Transverse colon (tissue), 4 donors: ENCODE measurements at regions not wholly inside any gene's neighbourhood (a gene's known extent, or its start where the extent isn't known, plus 50 kb on each side); places are given as distances from the start of the nearest gene placed in this dataset.

Experiments used
- DNase-seq: peaks from one replicate; pipeline ENCODE4 v3.0.0-alpha.2; 2019
- H3K27ac ChIP-seq, 4 donors: fragments of 200-600 bp; sonication (generic); 2 replicates each; pipeline ENCODE4 v1.5.1; 2016 to 2018; ENCODE audit warnings: inconsistent platforms in 4 of 4
- H3K27me3 ChIP-seq: fragments of 200-600 bp; sonication (generic); 2 replicates; pipeline ENCODE4 v1.5.1; 2017; ENCODE audit warnings: inconsistent platforms
- H3K36me3 ChIP-seq, 4 donors: fragments of 200-600 bp; sonication (generic); 2 replicates each; pipeline ENCODE4 v1.5.1; 2017 to 2019; ENCODE audit warnings: inconsistent platforms in 4 of 4
- H3K4me1 ChIP-seq, 4 donors: fragments of 200-600 bp; sonication (generic); 2 replicates each; pipeline ENCODE4 v1.5.1; 2017 to 2020; ENCODE audit warnings: inconsistent platforms in 4 of 4
- H3K4me3 ChIP-seq, 4 donors: fragments of 200-600 bp; sonication (generic); 1 replicate in 1 of 4; 2 replicates in 3 of 4; pipeline versions ENCODE4 v1.5.1 to v1.6.1; 2017 to 2019; ENCODE audit warnings: inconsistent platforms in 4 of 4
- H3K9me3 ChIP-seq, 2 donors: fragments of 200-600 bp; sonication (generic); 2 replicates each; pipeline ENCODE4 v1.5.1; 2017 to 2019; ENCODE audit warnings: inconsistent platforms in 2 of 2
- EP300 ChIP-seq: sonication (generic); formaldehyde crosslinking; IDR thresholded peaks from one replicate; pipeline ENCODE4 v1.6.1; 2017; ENCODE audit warnings: antibody characterized with exemption, low read depth
- POLR2A ChIP-seq: fragments of 450-650 bp; IDR thresholded peaks from one replicate; pipeline ENCODE4 v1.6.1; 2016; ENCODE audit warnings: antibody characterized with exemption, mild to moderate bottlenecking, moderate library complexity
- POLR2AphosphoS5 ChIP-seq, 3 donors: sonication (generic); formaldehyde crosslinking; IDR thresholded peaks; one replicate each; pipeline ENCODE4 v1.6.1; 2016; ENCODE audit warnings: antibody characterized with exemption in 3 of 3
- WGBS, 2 donors: methylation state at CpG; one replicate each; pipeline ENCODE4 v1.1.5; 2018; ENCODE audit warnings: low coverage in 1 of 2; 5-methylcytosine and 5-hydroxymethylcytosine counted together
- in situ Hi-C, 4 donors: fragments of 200-750 bp; cut with MboI; loops; one replicate each; pipeline versions ENCODE4 v1.15.0 to v1.15.1; 2017; ENCODE audit warnings: low sequenced_read_pairs in 3 of 4, low pct_ligation_motif_present in 1 of 4, low pct_unique_long_range_greater_than_20kb in 1 of 4
- intact Hi-C: fragments of 100-400 bp; cut with DNase I; formaldehyde crosslinking; loops from one replicate; pipeline ENCODE4 v1.15.1; 2023; ENCODE audit warnings: low total_unique reads
- TF ChIP-seq, protein P1 (sequence below), 5 experiments: fragments of 200-600 bp in 3 of 5; fragments of 450-650 bp in 2 of 5; sonication (generic) in 3 of 5; IDR thresholded peaks; 1 replicate in 2 of 5; 2 replicates in 3 of 5; pipeline ENCODE4 v1.5.1; 2016 to 2017; ENCODE audit warnings: antibody characterized with exemption in 5 of 5, inconsistent platforms in 3 of 5, mild to moderate bottlenecking in 2 of 5, moderate library complexity in 1 of 5

DNA sequence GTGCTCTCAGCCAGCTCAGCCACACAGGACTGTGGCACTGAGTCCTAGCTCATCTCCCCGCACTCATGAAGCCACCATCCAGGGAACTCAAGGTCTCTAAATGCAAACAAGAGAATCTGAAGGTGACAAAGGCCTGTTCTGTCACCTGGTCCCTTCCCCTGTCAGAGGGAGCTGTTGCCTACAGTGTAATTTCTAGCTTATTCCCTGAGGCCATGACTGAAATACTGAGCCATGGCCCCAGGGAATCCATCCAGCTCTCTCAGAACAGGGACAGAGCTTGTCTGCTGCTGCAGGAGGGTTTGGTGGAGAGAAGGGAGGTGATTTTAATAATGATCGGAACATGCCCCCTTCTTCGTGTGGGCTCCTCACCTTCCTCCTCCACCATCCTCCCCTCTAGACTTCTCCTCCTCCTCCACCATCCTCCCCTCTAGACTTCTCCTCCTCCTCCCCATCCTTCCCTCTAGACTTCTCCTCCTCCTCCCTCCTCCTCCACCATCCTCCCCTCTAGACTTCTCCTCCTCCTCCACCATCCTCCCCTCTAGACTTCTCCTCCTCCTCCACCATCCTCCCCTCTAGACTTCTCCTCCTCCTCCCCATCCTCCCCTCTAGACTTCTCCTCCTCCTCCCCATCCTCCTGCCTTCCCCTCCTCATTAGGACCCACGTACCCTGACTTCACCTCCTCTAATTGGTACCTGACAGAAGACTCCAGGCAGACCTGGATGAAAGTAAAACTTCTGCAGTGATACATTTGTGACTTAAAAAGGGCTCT, 338.0 kb upstream of the MKI67 start:
- H3K36me3 ChIP-seq: no peaks in the 10 kb centered on the region
- no peaks in the 10 kb centered on the region for H3K27me3 ChIP-seq
- no peaks in the 10 kb centered on the region for H3K4me1 ChIP-seq
- H3K27ac ChIP-seq: no peak overlapping the region
- DNase-seq: peak; percentile 29
- in situ Hi-C loops (no loop called here), intact Hi-C loops (no loop called here)
- H3K9me3 ChIP-seq: peaks cover 0 to 3% of the 10 kb centered on the region in 2 donors
- 57 to 86% methylated on average over 1 to 4 of the region's 4 CpGs for WGBS, 2 donors
- TF ChIP-seq POLR2A (no peak), POLR2AphosphoS5 (IDR thresholded peaks at IDR 0.05) (no peak), EP300 (no peak)
- TF ChIP-seq, protein P1, sequence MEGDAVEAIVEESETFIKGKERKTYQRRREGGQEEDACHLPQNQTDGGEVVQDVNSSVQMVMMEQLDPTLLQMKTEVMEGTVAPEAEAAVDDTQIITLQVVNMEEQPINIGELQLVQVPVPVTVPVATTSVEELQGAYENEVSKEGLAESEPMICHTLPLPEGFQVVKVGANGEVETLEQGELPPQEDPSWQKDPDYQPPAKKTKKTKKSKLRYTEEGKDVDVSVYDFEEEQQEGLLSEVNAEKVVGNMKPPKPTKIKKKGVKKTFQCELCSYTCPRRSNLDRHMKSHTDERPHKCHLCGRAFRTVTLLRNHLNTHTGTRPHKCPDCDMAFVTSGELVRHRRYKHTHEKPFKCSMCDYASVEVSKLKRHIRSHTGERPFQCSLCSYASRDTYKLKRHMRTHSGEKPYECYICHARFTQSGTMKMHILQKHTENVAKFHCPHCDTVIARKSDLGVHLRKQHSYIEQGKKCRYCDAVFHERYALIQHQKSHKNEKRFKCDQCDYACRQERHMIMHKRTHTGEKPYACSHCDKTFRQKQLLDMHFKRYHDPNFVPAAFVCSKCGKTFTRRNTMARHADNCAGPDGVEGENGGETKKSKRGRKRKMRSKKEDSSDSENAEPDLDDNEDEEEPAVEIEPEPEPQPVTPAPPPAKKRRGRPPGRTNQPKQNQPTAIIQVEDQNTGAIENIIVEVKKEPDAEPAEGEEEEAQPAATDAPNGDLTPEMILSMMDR (IDR thresholded peaks at IDR 0.05): no peak
- H3K4me3 ChIP-seq: no peak overlapping the region

DNA sequence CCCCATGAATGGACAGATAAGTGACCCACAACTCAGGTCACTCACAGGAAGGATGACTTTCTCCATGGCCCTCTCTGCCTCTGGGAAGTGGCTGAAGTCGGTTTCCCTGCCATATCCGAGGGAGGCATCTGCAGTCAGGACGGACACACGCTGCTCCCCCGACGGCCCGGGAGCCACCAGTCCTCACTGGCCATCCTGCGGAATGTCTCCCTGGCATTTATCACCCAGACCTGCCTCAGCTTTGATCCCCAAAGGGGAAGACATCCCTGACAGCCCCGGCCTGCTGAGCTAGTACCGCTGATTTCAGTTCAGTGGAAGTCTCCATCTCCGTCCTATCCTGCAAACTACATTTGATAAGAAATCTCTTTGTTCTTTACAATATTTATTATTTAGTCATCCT, 339.5 kb upstream of the MKI67 start:
- no peak for TF ChIP-seq POLR2A
- in situ Hi-C loops: no loop called here

DNA sequence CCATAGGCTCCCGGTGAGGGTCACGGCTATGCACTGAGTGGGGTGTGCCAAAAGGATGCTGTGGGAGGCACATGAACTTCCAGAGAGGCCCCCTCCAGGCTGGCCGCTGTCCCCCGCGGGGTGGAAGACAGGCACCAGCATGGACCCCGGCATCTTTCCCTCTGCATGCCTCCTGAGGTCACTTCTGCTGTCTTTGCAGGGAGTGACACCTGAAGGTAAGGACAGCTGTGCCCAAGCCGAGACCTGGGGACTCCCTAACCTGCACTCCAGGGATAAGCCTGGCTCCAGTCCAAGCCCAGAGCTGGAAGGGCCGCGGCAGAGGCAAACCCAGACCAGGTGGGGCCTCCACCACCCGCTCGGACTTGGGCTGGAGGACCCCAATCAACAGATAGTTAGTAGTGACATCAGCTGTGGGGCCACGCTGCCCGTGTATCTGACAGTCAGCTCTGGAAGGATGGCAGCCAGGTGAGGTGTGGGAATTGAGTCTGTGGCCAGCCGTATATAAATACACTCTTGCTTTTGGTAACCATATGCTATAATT, 340.7 kb upstream of the MKI67 start:
- Histone ChIP-seq H3K4me3 (no peak overlapping the region), H3K9me3 (peaks cover 0 to 3% of the 10 kb centered on the region in 2 donors), H3K36me3 (no peaks in the 10 kb centered on the region), H3K4me1 (no peaks in the 10 kb centered on the region), H3K27ac (no peak overlapping the region), H3K27me3 (no peaks in the 10 kb centered on the region)
- intact Hi-C loops: no loop called here
- 86% methylated on average over 14 of the region's 14 CpGs; no CpG with 5 or more reads in 1 of the 2 donors for WGBS, 2 donors
- TF ChIP-seq, protein P1 (IDR thresholded peaks at IDR 0.05): no peak
- no peak for TF ChIP-seq POLR2AphosphoS5 (IDR thresholded peaks at IDR 0.05)
- in situ Hi-C loops: no loop called here
- no peak for DNase-seq

More for the DNA sequence above, 339.5 kb upstream of the MKI67 start:
- Histone ChIP-seq H3K4me1 (no peaks in the 10 kb centered on the region), H3K9me3 (peaks cover 0 to 3% of the 10 kb centered on the region in 2 donors), H3K27ac (no peak overlapping the region), H3K27me3 (no peaks in the 10 kb centered on the region), H3K4me3 (no peak overlapping the region), H3K36me3 (no peaks in the 10 kb centered on the region)
- 79% methylated on average over 11 of the region's 11 CpGs; no CpG with 5 or more reads in 1 of the 2 donors for WGBS, 2 donors
- no peak for DNase-seq
- intact Hi-C loops: no loop called here

DNA sequence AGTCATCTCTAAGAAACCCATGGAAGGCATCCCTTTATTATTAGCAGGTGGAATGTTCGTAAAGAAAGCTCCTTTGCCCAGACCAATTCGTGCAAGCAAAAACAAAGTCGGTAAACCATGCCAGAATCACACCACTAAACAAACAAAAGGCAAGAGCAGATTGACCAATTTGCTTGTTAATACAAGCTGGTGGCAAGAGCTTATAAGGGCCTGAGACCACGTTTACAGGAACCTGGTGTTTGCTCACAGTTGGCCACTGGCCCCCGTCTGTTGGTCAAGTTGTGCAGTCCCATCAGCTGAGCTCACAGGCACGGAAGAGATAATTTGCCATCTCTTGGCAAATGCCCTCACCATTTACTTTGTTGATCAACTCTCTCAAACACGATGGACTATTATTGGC, 342.2 kb upstream of the MKI67 start:
- DNase-seq: no peak
- in situ Hi-C loops: no loop called here
- intact Hi-C loops: no loop called here
- no peaks in the 10 kb centered on the region for H3K4me1 ChIP-seq
- H3K27ac ChIP-seq: no peak overlapping the region
- 29 to 58% methylated on average over 3 to 7 of the region's 7 CpGs for WGBS, 2 donors
- TF ChIP-seq, protein P1 (IDR thresholded peaks at IDR 0.05): no peak
- no peak for TF ChIP-seq POLR2AphosphoS5 (IDR thresholded peaks at IDR 0.05)
- TF ChIP-seq EP300: no peak
- no peak for TF ChIP-seq POLR2A
- peaks cover 0 to 3% of the 10 kb centered on the region in 2 donors for H3K9me3 ChIP-seq
- no peaks in the 10 kb centered on the region for H3K27me3 ChIP-seq
- no peak overlapping the region for H3K4me3 ChIP-seq
- no peaks in the 10 kb centered on the region for H3K36me3 ChIP-seq
